ENCODE measurements at regions not wholly inside any gene's neighbourhood (a gene's known extent, or its start where the extent isn't known, plus 50 kb on each side); places are given as distances from the start of the nearest gene placed in this dataset.
"Not testable (repeated sequence)": the region's sequence is repeated elsewhere in the genome, so short reads cannot be mapped to it uniquely, and the experiment has no call there.

- DNase-seq (ENCODE audit: low spot score): no peak
These were observed 358.8 kb upstream of the CCL2 start for GRCh38 chr17:33896263-33896662.

DNA sequence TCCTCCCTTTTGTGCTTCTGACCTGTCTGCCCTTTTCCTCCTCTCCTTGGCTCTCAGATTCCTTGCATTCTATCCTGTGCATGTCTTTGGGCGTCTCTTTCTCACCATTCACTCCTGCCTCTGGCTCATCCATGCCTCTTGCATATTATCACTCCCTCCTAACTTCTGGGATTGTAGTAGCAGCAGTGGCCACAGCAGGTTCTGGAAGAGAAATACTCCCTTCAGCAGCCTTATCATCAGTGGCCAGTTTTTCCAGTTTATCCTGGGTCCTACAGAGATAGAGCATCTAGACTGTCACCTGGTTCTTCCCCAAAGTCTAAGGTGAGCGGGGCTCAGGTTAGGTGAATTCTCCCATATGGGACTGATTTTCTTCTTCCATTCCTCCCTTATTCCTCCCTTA is 354.0 kb upstream of the CCL2 start:
- DNase-seq (ENCODE audit: low spot score): no peak

DNA sequence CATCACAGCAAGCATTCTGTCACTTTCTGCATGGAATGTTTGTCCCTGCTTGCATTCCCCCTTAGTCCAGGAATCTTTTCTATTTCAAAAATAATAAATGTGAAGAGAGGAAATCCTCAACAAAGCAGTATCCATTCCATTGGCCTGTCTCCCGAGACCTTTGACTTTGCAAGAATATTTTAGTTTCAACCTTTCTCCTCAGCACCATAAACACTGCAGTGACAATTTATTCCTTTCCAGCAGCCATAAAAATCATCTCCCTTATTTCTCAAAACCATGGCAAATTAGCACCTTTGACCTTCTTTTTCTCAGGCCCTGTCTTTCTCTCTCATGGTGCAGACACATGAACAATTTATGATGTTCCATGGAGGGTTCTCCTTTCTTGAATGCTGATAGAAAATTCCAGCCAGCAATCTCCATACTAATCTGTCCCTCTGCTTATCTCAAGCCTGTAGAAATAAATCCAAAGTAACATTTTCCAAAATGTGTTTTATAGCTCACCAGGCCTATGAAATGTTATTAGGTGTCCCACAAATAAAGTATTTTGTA is 352.1 kb upstream of the CCL2 start:
- DNase-seq (ENCODE audit: low spot score): no peak

DNA sequence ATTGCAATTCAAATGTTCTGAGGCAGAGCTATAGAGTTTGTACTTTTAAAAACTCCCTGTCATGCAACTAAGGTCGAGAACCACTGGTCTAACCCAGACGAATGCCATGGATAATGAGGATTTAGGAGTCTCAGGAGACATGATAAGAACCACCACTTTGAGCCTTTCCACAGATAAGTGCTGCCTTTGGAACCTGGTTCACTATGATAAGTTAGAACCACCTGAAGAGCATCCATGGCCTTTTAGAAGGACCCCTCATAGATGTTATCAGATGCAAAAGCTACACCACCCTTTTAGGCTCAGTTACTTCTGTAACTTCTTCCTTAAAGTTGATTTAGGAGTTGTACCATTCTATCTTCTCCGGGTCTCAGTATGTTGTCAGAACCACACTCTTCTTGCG is 350.6 kb upstream of the CCL2 start:
- DNase-seq (ENCODE audit: low spot score): no peak

- no peak for DNase-seq (ENCODE audit: low spot score)
These were observed 349.7 kb upstream of the CCL2 start for GRCh38 chr17:33905338-33905800.

- DNase-seq (ENCODE audit: low spot score): no peak
These were observed 346.6 kb upstream of the CCL2 start for GRCh38 chr17:33908363-33909064.

- no peak for DNase-seq (ENCODE audit: low spot score)
These were observed 344.8 kb upstream of the CCL2 start for GRCh38 chr17:33910200-33910857.

DNA sequence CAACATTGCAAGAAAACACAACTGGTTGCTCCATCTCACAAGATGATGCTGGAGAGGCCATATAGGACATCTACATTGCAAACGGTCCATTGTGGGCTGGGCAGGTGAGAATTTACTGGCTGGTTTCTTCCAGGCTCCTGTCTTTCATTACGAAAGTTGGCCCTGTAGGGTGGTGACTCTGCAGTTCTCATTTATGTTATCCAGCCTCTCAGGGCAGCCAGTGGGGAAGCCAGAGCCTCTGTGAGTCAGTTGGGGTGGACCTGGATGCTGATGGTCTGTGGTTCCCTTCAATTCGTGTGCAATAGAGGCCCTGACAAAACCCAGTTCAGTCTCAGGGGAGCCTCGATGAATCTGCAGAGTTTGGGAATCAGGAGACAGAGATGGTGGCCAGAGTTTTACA is 341.0 kb upstream of the CCL2 start:
- DNase-seq (ENCODE audit: low spot score): no peak

- DNase-seq (ENCODE audit: low spot score): no peak
These were observed 332.1 kb upstream of the CCL2 start for GRCh38 chr17:33922971-33923370.

- DNase-seq (ENCODE audit: low spot score): no peak
These were observed 331.0 kb upstream of the CCL2 start for GRCh38 chr17:33924104-33924503.

GRCh38 chr17:33925649-33926048 is 329.4 kb upstream of the CCL2 start:
- DNase-seq (ENCODE audit: low spot score): no peak

DNA sequence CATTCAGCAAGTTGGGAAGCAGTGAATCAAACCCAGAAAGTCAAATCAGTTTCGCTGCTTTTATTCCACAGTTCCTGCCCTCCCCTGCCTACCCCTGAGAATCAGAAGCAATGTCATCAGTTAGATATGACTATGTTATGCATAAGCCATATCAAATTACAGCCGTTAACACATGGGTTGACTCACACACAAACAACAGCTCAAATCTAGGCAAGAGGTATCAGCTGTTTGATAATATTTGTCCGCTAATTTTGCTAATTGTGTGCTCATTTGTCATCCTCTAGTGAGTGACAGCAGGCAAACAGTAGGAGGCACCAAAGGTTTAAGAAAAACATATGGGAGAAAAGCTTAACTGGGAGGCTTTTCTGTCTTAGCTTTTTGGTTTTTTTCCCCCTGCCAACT is 327.4 kb upstream of the CCL2 start:
- no peak for DNase-seq (ENCODE audit: low spot score)

DNA sequence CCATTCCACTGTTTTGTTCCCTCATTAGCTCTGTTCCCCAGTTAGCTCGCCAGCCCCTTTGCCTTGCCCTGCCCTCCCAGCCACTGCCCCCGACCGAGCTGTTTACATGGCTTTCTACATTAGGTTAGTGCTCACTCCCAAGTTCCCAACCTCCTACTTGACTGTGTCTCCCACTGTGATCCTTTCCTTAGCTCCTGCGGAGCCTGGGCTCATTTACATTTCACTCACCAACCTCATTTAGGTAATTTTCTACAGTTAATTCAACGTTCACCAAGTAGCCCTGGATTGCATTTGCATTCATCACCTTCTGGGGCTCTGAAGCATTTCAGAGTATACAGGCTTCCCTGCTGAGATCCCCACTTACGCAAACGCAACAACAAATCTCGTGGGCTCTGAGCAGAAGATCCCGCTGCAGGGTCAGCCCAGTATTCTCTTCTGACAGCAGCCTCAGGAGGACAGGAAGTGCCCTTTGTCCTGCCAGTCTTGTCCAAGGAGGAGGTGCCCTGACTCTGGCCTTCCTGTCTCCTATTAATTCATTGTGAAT is 325.8 kb upstream of the CCL2 start:
- no peak for DNase-seq (ENCODE audit: low spot score)

- not testable (repeated sequence) for DNase-seq (ENCODE audit: low spot score)
These were observed 323.8 kb upstream of the CCL2 start for GRCh38 chr17:33931148-33931814.

GRCh38 chr17:33932996-33933395 is 322.1 kb upstream of the CCL2 start:
- no peak for DNase-seq (ENCODE audit: low spot score)

- no peak for DNase-seq (ENCODE audit: low spot score)
These were observed 321.5 kb upstream of the CCL2 start for GRCh38 chr17:33933576-33933975.

DNA sequence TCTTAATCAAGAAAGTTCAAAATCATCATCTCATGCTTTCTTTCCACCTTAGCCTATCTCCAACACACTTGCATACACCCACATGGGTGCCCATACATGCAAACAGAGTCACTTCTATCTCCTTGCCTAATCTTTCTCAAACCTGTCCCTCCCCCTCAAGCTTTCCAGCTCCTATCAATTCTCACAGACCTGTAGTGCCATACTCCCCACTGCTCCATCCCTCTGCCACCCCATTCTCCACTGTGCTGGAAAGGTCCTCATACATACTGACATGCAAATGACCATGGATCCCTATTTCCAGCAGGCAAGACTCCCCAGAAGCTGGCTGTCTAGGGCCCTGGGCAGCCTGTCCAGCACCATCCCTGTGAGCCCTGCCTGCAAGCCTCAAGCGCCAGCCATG is 320.4 kb upstream of the CCL2 start:
- DNase-seq (ENCODE audit: low spot score): no peak

DNA sequence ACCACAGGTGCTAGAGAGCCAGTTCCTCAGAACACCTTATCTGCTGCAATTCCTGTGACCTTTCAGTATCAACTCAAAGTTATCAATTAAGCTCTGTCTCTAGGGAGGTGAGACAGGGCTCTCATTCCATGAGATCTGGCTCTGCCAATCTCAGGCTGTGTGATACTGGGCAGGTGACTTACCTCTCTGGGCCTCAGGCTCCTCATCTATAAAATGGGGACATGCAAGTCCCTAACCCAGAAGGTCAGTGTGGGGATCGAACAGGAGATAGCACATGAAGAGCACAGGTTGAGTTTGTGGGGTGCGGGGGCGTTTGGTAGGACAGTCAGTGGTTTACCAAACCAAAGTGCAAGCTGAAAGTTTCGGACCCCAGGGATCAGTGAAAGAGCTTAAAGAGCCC is 319.3 kb upstream of the CCL2 start:
- no peak for DNase-seq (ENCODE audit: low spot score)

DNA sequence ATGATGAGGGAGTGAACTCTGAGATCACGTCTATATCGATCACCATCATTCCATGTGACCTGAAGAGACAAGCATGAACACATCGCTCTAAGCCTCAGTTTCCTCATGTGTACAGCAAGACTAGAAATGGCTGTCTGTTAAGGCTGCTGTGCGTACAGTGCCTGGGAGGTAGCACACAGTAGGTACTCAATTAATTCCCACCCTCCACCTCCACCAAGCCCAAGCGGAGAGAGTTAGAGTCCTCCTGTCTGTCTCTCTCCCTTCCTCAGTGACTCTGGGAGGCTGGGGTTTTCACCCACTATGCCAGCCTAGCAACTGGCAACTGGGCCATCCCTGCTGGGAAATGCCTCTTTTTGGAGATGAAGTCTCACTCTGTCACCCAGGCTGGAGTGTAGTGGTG is 318.3 kb upstream of the CCL2 start:
- DNase-seq (ENCODE audit: low spot score): no peak

GRCh38 chr17:33939959-33940358 is 315.1 kb upstream of the CCL2 start:
- no peak for DNase-seq (ENCODE audit: low spot score)

- no peak for DNase-seq (ENCODE audit: low spot score)
These were observed 314.2 kb upstream of the CCL2 start for GRCh38 chr17:33940769-33941370.

GRCh38 chr17:33941744-33942143 is 313.3 kb upstream of the CCL2 start:
- DNase-seq (ENCODE audit: low spot score): no peak

All from globus pallidus (tissue), 1 donor.